ENCODE measurements at regions not wholly inside any gene's neighbourhood (a gene's known extent, or its start where the extent isn't known, plus 50 kb on each side); places are given as distances from the start of the nearest gene placed in this dataset.

GRCh38 chr18:45517181-45517741, 98.0 kb upstream of the SLC14A2 start:
- TF ChIP-seq CTCF (conservative IDR thresholded peaks at IDR 0.05; ENCODE audit: low read length): no peak
- no peak for TF ChIP-seq EZH2phosphoT487 (IDR thresholded peaks at IDR 0.05; ENCODE audit: borderline replicate concordance, low read depth, low read length)
